SU-DHL-6 (cell line): ENCODE measurements at regions not wholly inside any gene's neighbourhood (a gene's known extent, or its start where the extent isn't known, plus 50 kb on each side); places are given as distances from the start of the nearest gene placed in this dataset.

Experiments used
- H2AFZ ChIP-seq: fragments of 200-600 bp; sonication (generic); 2 replicates; pipeline ENCODE4 v1.6.1; 2014; ENCODE audit warnings: low read depth, mild to moderate bottlenecking, moderate library complexity, mixed read lengths, antibody characterized with exemption, low read length; ENCODE audit not compliant: severe bottlenecking
- H3F3A ChIP-seq: fragments of 200-600 bp; shearing (Covaris generic); 2 replicates; pipeline ENCODE4 v1.6.0; 2016; ENCODE audit warnings: antibody characterized with exemption, mild to moderate bottlenecking; ENCODE audit not compliant: insufficient read depth
- H3K27ac ChIP-seq: fragments of 200-600 bp; sonication (generic); 2 replicates; pipeline ENCODE4 v1.5.1; 2016; ENCODE audit warnings: low read depth, mild to moderate bottlenecking, low read length, moderate library complexity, mixed read lengths
- H3K27me3 ChIP-seq: fragments of 200-600 bp; sonication (generic), shearing (Covaris generic); 2 replicates; pipeline ENCODE4 v1.6.0; 2014; ENCODE audit warnings: mild to moderate bottlenecking, low read length
- H3K36me3 ChIP-seq: fragments of 200-600 bp; sonication (generic); 2 replicates; pipeline ENCODE4 v1.6.1; 2014; ENCODE audit warnings: mild to moderate bottlenecking, low read length, mixed read lengths
- H3K4me2 ChIP-seq: fragments of 300-600, 200-600 bp; shearing (Covaris generic), sonication (generic); 2 replicates; pipeline ENCODE4 v1.6.0; 2014; ENCODE audit warnings: low read length, low read depth, mild to moderate bottlenecking; ENCODE audit not compliant: poor library complexity, severe bottlenecking
- H3K4me3 ChIP-seq: fragments of 200-600 bp; sonication (generic); 2 replicates; pipeline ENCODE4 v1.5.1; 2014; ENCODE audit warnings: antibody characterized with exemption, low read length, mild to moderate bottlenecking, mixed read lengths; ENCODE audit not compliant: insufficient read depth, poor library complexity, severe bottlenecking
- H3K79me2 ChIP-seq: fragments of 200-600 bp; sonication (generic); 2 replicates; pipeline ENCODE4 v1.6.1; 2014; ENCODE audit warnings: mild to moderate bottlenecking, low read length, moderate library complexity; ENCODE audit not compliant: insufficient read depth
- H3K9ac ChIP-seq: fragments of 200-600 bp; sonication (generic); 2 replicates; pipeline ENCODE4 v1.7.0; 2014; ENCODE audit warnings: mild to moderate bottlenecking, low read length
- H3K9me2 ChIP-seq: fragments of 200-600 bp; sonication (generic); replicated peaks from 2 replicates; pipeline ENCODE4 v1.6.1; 2014; ENCODE audit warnings: low read length; ENCODE audit not compliant: insufficient read depth
- H3K9me3 ChIP-seq: fragments of 200-600 bp; sonication (generic); 2 replicates; pipeline ENCODE4 v1.6.1; 2014; ENCODE audit warnings: low read length, mixed read lengths; ENCODE audit not compliant: insufficient read depth
- H4K20me1 ChIP-seq: fragments of 200-600 bp; sonication (generic); 2 replicates; pipeline ENCODE4 v1.6.1; 2014; ENCODE audit warnings: low read depth, mild to moderate bottlenecking, antibody characterized with exemption, low read length, moderate library complexity, mixed read lengths
- CTCF ChIP-seq: fragments of 200-600 bp; sonication (generic); IDR thresholded peaks from one replicate; pipeline ENCODE4 v1.5.1; 2017; ENCODE audit warnings: antibody characterized with exemption, mild to moderate bottlenecking, low read length, moderate library complexity; ENCODE audit not compliant: insufficient read depth, poor library complexity, severe bottlenecking
- EZH2phosphoT487 ChIP-seq: fragments of 200-600 bp; sonication (generic), shearing (Covaris generic); conservative IDR thresholded peaks from 2 replicates; pipeline ENCODE4 v1.6.1; 2018; ENCODE audit warnings: mild to moderate bottlenecking, antibody characterized with exemption, low read length, moderate library complexity, mixed read lengths

DNA sequence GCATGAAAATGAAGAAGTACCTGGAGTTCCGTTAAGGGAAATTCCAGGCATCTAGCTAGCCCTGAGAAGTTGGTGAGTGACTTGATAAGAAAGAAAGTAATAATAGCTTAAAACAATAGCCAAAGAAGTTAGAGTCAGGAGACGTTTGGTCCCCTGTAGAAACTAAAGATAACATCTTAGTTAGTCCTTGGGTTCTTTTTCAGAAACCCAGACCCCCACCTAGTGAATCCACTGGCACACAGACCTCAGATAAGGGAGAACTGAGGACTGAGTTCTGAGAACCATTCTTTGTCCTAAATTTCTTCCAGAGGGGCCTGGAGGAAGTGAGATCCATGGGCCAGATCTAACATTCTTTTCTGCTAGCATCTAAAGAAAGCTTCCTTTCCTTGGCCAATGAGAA lies 335.4 kb downstream of the SLC4A3 start:
- no peaks in the 10 kb centered on the region for H3K79me2 ChIP-seq
- no peaks in the 10 kb centered on the region for H3K27me3 ChIP-seq
- no peaks in the 10 kb centered on the region for H4K20me1 ChIP-seq
- no peak overlapping the region for H3K27ac ChIP-seq
- no peak overlapping the region for H3K4me2 ChIP-seq
- no peaks in the 10 kb centered on the region for H3K36me3 ChIP-seq
- no peaks in the 10 kb centered on the region for H3K9me3 ChIP-seq
- no peaks in the 10 kb centered on the region for H3K9me2 ChIP-seq
- H2AFZ ChIP-seq = no peak overlapping the region
- no peak overlapping the region for H3K9ac ChIP-seq
- TF ChIP-seq CTCF (no peak), EZH2phosphoT487 (no peak)
- no peak overlapping the region for H3K4me3 ChIP-seq
- no peaks in the 10 kb centered on the region for H3F3A ChIP-seq

- H3K4me3 ChIP-seq = no peak overlapping the region
- no peak overlapping the region for H3K4me2 ChIP-seq
Measured at GRCh38 chr2:219965287-219966194, 338.1 kb downstream of the SLC4A3 start.

DNA sequence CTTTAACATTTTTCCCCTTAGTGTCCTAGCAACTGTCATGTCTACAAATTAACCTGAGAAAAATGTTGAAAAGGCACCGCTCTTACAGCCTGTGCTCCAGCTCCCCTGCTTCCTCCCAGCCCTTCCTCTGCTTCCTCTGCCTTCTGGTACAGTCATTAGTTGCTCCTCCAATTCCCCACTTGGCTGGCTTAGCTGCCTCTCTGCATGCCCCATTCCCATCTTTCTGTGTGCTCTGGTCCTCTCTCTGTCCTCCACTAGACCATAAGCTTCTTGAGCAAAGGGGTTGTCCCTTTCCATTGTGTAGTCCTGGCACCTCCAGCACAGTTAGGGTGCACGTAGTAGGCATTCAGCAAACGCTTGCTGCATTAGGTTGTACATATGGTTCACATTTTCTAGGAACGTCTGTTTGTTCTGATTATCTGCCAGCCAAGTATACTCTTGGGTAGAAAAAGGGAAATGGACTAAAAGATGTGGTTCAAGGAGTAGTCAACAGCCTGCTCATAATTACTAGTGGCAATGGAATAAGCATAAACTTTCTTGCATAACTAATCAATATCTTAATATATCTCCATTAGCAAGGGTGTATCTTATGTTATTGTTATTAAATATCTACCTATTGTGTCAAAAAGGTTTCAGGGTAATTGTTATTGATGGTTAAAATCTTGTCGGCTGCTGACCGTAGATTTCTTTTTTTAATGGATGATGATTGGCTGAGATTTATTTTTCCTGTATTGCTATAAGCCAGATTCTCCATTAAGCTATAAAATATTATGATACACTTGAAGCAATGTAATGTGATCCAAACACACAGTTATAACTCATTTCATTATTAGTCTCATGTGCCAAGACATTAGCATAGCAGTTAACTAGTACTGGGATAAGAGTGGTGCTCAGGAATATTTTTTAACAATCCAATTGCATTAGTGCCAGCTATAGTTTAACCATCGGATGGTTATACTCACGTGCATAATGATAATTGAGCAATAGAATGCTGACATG lies 340.1 kb downstream of the SLC4A3 start:
- Histone ChIP-seq H3K9ac (no peak overlapping the region), H2AFZ (no peak overlapping the region), H3K79me2 (no peaks in the 10 kb centered on the region), H3K27ac (no peak overlapping the region), H3F3A (no peaks in the 10 kb centered on the region), H3K9me2 (no peaks in the 10 kb centered on the region), H3K9me3 (no peaks in the 10 kb centered on the region), H4K20me1 (no peaks in the 10 kb centered on the region), H3K27me3 (no peaks in the 10 kb centered on the region), H3K36me3 (no peaks in the 10 kb centered on the region), H3K4me2 (no peak overlapping the region), H3K4me3 (no peak overlapping the region)
- TF ChIP-seq CTCF (no peak), EZH2phosphoT487 (no peak)

More at GRCh38 chr2:219965287-219966194, 338.1 kb downstream of the SLC4A3 start:
- H3K79me2 ChIP-seq = no peaks in the 10 kb centered on the region
- H3K9ac ChIP-seq = no peak overlapping the region
- no peaks in the 10 kb centered on the region for H3K9me3 ChIP-seq
- no peaks in the 10 kb centered on the region for H3K27me3 ChIP-seq
- no peak overlapping the region for H2AFZ ChIP-seq
- H4K20me1 ChIP-seq = no peaks in the 10 kb centered on the region
- no peaks in the 10 kb centered on the region for H3F3A ChIP-seq
- TF ChIP-seq CTCF = no peak
- TF ChIP-seq EZH2phosphoT487 = no peak
- H3K9me2 ChIP-seq = no peaks in the 10 kb centered on the region
- H3K27ac ChIP-seq = no peak overlapping the region
- no peaks in the 10 kb centered on the region for H3K36me3 ChIP-seq
